ENCODE measurements at regions not wholly inside any gene's neighbourhood (a gene's known extent, or its start where the extent isn't known, plus 50 kb on each side); places are given as distances from the start of the nearest gene placed in this dataset.

DNA sequence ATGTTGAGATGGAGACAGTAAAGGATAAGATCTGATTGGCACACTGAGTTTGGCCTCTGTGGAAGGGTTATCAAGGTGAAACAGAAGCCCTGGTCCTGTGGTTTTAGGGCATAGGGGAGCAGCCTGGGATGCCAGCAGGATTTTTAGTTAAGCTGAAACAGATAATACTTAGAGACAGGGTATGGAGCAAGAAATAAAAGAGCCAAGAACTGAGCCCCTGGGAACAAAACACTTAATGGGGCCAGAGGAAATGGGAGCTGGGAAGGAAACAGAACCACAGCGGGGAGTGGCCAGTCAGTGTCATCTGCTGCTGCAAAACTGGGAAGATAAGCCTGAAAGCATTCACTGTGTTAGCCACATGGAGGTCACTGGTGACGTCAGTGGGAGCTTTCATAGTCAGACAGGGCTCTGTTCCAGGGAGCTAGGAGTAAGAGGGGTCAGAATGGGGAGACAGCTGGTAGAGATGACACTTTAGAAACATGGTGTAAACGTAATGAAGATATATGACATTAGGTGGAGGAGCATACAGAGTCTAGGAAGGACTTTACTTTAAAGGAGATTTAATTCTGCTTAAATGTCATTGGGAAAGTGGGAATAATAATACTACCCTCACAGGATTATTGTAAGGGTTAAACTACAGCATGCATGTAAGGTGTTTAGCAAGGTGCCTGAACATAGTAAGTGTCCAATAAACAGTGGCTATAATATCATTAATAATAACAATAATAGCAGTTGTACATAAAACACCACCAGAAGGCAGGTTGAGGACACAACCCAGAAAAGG is 172.7 kb upstream of the CTNNB1 start (continued):
- TF ChIP-seq, protein P1, sequence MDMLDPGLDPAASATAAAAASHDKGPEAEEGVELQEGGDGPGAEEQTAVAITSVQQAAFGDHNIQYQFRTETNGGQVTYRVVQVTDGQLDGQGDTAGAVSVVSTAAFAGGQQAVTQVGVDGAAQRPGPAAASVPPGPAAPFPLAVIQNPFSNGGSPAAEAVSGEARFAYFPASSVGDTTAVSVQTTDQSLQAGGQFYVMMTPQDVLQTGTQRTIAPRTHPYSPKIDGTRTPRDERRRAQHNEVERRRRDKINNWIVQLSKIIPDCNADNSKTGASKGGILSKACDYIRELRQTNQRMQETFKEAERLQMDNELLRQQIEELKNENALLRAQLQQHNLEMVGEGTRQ (CRISPR knock-in tag; IDR thresholded peaks at IDR 0.05): peak; percentile 19; the same call in 1 of the 2 replicates
- TF ChIP-seq FUS (optimal IDR thresholded peaks at IDR 0.05; ENCODE audit: low read depth, low read length) (no peak), SP1 (CRISPR knock-in tag; IDR thresholded peaks at IDR 0.05) (no peak), ZKSCAN1 (IDR thresholded peaks at IDR 0.05; ENCODE audit: low read depth, low read length) (0 out of 2 replicates have a peak, but pooled peaks have one; percentile 55), HCFC1 (IDR thresholded peaks at IDR 0.05; ENCODE audit: low read depth, low read length) (no peak), ZNF79 (CRISPR knock-in tag; IDR thresholded peaks at IDR 0.05; ENCODE audit: low read depth) (no peak), BCOR (IDR thresholded peaks at IDR 0.05) (no peak), ZFX (CRISPR knock-in tag; IDR thresholded peaks at IDR 0.05) (no peak), SMC3 (conservative IDR thresholded peaks at IDR 0.05; ENCODE audit: insufficient read depth, low read depth, low read length) (no peak), NR2F6 (CRISPR knock-in tag; IDR thresholded peaks at IDR 0.05) (no peak), NR2C2 (CRISPR knock-in tag; IDR thresholded peaks at IDR 0.05) (no peak), NR2C2 (tag; IDR thresholded peaks at IDR 0.05) (peak; percentile 90), ZNF324 (CRISPR knock-in tag; IDR thresholded peaks at IDR 0.05) (no peak), MAFF (IDR thresholded peaks at IDR 0.05; ENCODE audit: low read length) (no peak), KLF6 (CRISPR knock-in tag; IDR thresholded peaks at IDR 0.05; ENCODE audit: borderline replicate concordance) (no peak), CBX1 (IDR thresholded peaks at IDR 0.05; ENCODE audit: low read depth) (no peak)
- TF ChIP-seq, protein P2, sequence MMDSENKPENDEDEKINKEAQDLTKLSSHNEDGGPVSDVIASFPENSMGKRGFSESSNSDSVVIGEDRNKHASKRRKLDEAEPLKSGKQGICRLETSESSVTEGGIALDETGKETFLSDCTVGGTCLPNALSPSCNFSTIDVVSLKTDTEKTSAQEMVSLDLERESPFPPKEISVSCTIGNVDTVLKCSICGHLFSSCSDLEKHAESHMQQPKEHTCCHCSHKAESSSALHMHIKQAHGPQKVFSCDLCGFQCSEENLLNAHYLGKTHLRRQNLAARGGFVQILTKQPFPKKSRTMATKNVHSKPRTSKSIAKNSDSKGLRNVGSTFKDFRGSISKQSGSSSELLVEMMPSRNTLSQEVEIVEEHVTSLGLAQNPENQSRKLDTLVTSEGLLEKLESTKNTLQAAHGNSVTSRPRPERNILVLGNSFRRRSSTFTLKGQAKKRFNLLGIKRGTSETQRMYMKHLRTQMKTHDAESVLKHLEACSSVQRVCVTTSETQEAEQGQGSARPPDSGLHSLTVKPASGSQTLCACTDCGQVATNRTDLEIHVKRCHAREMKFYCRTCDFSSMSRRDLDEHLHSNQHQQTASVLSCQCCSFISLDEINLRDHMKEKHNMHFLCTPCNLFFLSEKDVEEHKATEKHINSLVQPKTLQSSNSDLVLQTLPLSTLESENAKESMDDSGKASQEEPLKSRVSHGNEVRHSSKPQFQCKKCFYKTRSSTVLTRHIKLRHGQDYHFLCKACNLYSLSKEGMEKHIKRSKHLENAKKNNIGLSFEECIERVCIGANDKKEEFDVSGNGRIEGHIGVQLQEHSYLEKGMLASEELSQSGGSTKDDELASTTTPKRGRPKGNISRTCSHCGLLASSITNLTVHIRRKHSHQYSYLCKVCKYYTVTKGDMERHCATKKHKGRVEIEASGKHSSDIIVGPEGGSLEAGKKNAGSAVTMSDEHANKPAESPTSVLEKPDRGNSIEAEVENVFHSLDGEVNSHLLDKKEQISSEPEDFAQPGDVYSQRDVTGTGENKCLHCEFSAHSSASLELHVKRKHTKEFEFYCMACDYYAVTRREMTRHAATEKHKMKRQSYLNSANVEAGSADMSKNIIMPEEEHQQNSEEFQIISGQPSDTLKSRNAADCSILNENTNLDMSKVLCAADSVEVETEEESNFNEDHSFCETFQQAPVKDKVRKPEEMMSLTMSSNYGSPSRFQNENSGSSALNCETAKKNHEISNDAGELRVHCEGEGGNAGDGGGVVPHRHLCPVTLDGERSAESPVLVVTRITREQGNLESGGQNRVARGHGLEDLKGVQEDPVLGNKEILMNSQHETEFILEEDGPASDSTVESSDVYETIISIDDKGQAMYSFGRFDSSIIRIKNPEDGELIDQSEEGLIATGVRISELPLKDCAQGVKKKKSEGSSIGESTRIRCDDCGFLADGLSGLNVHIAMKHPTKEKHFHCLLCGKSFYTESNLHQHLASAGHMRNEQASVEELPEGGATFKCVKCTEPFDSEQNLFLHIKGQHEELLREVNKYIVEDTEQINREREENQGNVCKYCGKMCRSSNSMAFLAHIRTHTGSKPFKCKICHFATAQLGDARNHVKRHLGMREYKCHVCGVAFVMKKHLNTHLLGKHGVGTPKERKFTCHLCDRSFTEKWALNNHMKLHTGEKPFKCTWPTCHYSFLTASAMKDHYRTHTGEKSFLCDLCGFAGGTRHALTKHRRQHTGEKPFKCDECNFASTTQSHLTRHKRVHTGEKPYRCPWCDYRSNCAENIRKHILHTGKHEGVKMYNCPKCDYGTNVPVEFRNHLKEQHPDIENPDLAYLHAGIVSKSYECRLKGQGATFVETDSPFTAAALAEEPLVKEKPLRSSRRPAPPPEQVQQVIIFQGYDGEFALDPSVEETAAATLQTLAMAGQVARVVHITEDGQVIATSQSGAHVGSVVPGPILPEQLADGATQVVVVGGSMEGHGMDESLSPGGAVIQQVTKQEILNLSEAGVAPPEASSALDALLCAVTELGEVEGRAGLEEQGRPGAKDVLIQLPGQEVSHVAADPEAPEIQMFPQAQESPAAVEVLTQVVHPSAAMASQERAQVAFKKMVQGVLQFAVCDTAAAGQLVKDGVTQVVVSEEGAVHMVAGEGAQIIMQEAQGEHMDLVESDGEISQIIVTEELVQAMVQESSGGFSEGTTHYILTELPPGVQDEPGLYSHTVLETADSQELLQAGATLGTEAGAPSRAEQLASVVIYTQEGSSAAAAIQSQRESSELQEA (IDR thresholded peaks at IDR 0.05; ENCODE audit: low read depth): no peak
- TF ChIP-seq, protein P3, sequence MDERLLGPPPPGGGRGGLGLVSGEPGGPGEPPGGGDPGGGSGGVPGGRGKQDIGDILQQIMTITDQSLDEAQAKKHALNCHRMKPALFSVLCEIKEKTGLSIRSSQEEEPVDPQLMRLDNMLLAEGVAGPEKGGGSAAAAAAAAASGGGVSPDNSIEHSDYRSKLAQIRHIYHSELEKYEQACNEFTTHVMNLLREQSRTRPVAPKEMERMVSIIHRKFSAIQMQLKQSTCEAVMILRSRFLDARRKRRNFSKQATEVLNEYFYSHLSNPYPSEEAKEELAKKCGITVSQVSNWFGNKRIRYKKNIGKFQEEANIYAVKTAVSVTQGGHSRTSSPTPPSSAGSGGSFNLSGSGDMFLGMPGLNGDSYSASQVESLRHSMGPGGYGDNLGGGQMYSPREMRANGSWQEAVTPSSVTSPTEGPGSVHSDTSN (CRISPR knock-in tag; IDR thresholded peaks at IDR 0.05; ENCODE audit: low read depth): no peak
- TF ChIP-seq, protein P3 (tag; conservative IDR thresholded peaks at IDR 0.05; ENCODE audit: low read depth): peak; percentile 33
